Lower lobe of right lung (tissue), 2 donors: ENCODE measurements at regions not wholly inside any gene's neighbourhood (a gene's known extent, or its start where the extent isn't known, plus 50 kb on each side); places are given as distances from the start of the nearest gene placed in this dataset.

Experiments
- ATAC-seq, 2 donors: fragments of 200-7000 bp; cut with Tn5 transposase; one replicate each; pipeline ENCODE4 v1.9.1; 2020 to 2022; ENCODE audit warnings: mild to moderate bottlenecking in 2 of 2, moderate library complexity in 2 of 2
- DNase-seq: peaks from one replicate; pipeline ENCODE4 v3.0.0-alpha.2; 2020
- H3K27ac ChIP-seq: fragments of 200-600 bp; one replicate; pipeline ENCODE4 v1.8.0; 2022
- H3K27me3 ChIP-seq: fragments of 200-600 bp; one replicate; pipeline ENCODE4 v1.8.0; 2022; ENCODE audit warnings: low read depth
- H3K36me3 ChIP-seq: fragments of 200-600 bp; one replicate; pipeline ENCODE4 v1.8.0; 2022; ENCODE audit warnings: mild to moderate bottlenecking
- H3K4me1 ChIP-seq: fragments of 200-600 bp; one replicate; pipeline ENCODE4 v1.8.0; 2022
- H3K4me3 ChIP-seq: fragments of 200-600 bp; one replicate; pipeline ENCODE4 v1.8.0; 2022; ENCODE audit warnings: mild to moderate bottlenecking
- H3K9me3 ChIP-seq: fragments of 200-600 bp; one replicate; pipeline ENCODE4 v1.8.0; 2022
- CTCF ChIP-seq: fragments of 200-600 bp; IDR thresholded peaks from one replicate; pipeline ENCODE4 v1.8.0; 2022; ENCODE audit warnings: antibody characterized with exemption, mild to moderate bottlenecking
- intact Hi-C: fragments of 100-400 bp; cut with DNase I; formaldehyde crosslinking; loops from one replicate; pipeline ENCODE4 v1.11.0; 2022
- donor health status: DM: no; HTN: yes; CAD: no; lungs with severe emphysema.

DNA sequence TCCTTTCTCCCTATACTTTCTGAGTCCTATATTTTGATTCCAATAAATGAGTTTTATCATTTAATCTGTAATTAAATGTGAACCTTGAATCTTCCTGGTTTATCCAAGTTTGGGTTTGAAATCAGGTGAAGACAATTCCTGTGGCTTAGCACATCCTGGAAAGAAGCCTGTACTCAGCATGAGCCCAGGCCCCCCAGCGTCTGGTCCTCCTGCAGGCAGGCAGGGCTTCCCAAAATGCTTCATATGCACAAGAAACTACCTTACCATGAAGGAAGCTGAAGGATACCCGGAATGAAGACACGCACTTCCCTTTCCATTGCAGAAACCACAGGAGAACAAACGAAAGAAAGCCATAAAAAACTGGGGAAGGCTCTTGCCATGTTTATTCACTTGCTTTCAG, 157.4 kb upstream of the PDE10A start:
- H3K27me3 ChIP-seq, result peaks cover 14% of the 10 kb centered on the region

GRCh38 chr6:165819394-165819793, 156.4 kb upstream of the PDE10A start:
- ATAC-seq, result peak; percentile 43 to 58
- TF ChIP-seq CTCF, result no peak
- no peaks in the 10 kb centered on the region for H3K4me1 ChIP-seq
- H3K27me3 ChIP-seq, result peaks cover 14% of the 10 kb centered on the region
- H3K9me3 ChIP-seq, result no peaks in the 10 kb centered on the region
- H3K36me3 ChIP-seq, result no peaks in the 10 kb centered on the region
- intact Hi-C loops, result no loop called here
- DNase-seq, result no peak
- no peak overlapping the region for H3K4me3 ChIP-seq
- H3K27ac ChIP-seq, result no peak overlapping the region

More for the DNA sequence above, 157.4 kb upstream of the PDE10A start:
- H3K27ac ChIP-seq, result no peak overlapping the region
- no peak for ATAC-seq
- H3K4me1 ChIP-seq, result no peaks in the 10 kb centered on the region
- no peaks in the 10 kb centered on the region for H3K36me3 ChIP-seq
- no peak overlapping the region for H3K4me3 ChIP-seq
- no peaks in the 10 kb centered on the region for H3K9me3 ChIP-seq
- DNase-seq, result no peak
- TF ChIP-seq CTCF, result no peak
- intact Hi-C loops, result no loop called here

GRCh38 chr6:165818200-165818599, 155.2 kb upstream of the PDE10A start:
- Histone ChIP-seq H3K4me1 (no peaks in the 10 kb centered on the region), H3K36me3 (no peaks in the 10 kb centered on the region), H3K27me3 (peaks cover 14% of the 10 kb centered on the region), H3K9me3 (no peaks in the 10 kb centered on the region), H3K27ac (no peak overlapping the region), H3K4me3 (no peak overlapping the region)
- no peak for DNase-seq
- no peak for ATAC-seq
- intact Hi-C loops, result no loop called here
- TF ChIP-seq CTCF, result no peak

GRCh38 chr6:165817771-165818170, 154.7 kb upstream of the PDE10A start:
- TF ChIP-seq CTCF, result no peak
- Histone ChIP-seq H3K27ac (no peak overlapping the region), H3K9me3 (no peaks in the 10 kb centered on the region), H3K27me3 (peaks cover 14% of the 10 kb centered on the region), H3K4me3 (no peak overlapping the region), H3K36me3 (no peaks in the 10 kb centered on the region), H3K4me1 (no peaks in the 10 kb centered on the region)
- DNase-seq (no peak), ATAC-seq (no peak)
- intact Hi-C loops, result no loop called here

GRCh38 chr6:165817148-165817547, 154.1 kb upstream of the PDE10A start:
- DNase-seq (no peak), ATAC-seq (no peak)
- no peaks in the 10 kb centered on the region for H3K36me3 ChIP-seq
- TF ChIP-seq CTCF, result no peak
- intact Hi-C loops, result no loop called here
- H3K9me3 ChIP-seq, result no peaks in the 10 kb centered on the region
- peaks cover 14% of the 10 kb centered on the region for H3K27me3 ChIP-seq
- H3K27ac ChIP-seq, result no peak overlapping the region
- H3K4me1 ChIP-seq, result no peaks in the 10 kb centered on the region
- H3K4me3 ChIP-seq, result no peak overlapping the region

DNA sequence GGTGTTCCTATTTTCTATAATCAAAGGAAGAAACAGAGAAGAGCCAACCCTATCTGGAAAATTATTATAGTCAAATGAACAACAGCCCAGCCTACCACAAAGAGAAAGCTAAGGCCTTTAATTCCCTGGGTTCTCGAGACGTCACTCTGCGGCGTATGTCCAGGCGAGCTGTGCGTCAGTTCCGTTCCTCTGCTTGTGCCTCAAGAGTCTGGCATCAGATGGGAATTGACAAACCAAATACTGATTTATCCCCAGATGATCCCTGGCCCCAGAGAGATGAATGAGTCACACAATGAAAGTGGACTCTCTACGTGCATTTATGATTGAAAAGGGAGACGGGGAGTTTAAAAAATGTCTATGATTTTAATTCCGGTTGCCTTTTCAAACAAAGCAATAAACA, 151.6 kb upstream of the PDE10A start:
- intact Hi-C loops, result no loop called here
- Histone ChIP-seq H3K9me3 (no peaks in the 10 kb centered on the region), H3K36me3 (no peaks in the 10 kb centered on the region), H3K27me3 (peaks cover 14% of the 10 kb centered on the region), H3K27ac (no peak overlapping the region), H3K4me1 (no peaks in the 10 kb centered on the region), H3K4me3 (no peak overlapping the region)
- no peak for DNase-seq
- ATAC-seq, result no peak
- no peak for TF ChIP-seq CTCF
